ENCODE measurements at regions not wholly inside any gene's neighbourhood (a gene's known extent, or its start where the extent isn't known, plus 50 kb on each side); places are given as distances from the start of the nearest gene placed in this dataset.

DNA sequence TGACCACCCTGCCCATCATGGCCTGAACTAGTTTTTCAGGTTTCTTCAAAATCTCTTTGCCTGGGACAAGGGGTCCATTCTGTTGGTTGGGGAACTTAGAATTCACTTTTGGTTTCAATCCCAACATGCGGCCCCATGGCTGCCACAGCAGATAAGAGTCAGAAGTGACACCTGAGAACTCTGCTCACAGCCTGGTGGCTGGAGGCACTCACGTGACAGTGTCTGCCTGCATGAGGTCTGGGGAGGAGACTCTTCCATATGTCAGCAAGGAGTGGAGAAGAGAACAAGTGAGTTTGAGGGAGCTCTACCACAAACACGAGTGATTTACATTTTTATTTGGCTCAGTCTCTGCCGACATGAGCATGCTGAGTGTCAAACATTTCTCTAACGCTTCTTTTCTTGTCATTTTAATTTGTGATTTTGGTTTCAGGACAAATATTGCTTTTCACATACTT lies 370.4 kb downstream of the TNS3 start:
- Histone ChIP-seq H3K56ac (ENCODE audit: extremely low read depth, insufficient read depth, low read length) (no peak overlapping the region), H4K91ac (ENCODE audit: insufficient read depth, low read depth, low read length) (no peak overlapping the region), H3K23ac (ENCODE audit: low read depth, low read length) (no peak overlapping the region), H3K9me3 (ENCODE audit: control insufficient read depth, insufficient read depth, low read length) (peaks cover 7% of the 10 kb centered on the region), H4K20me1 (ENCODE audit: insufficient read depth, low read length) (no peaks in the 10 kb centered on the region), H3K14ac (replicated peaks; ENCODE audit: low read depth, low read length) (no peak overlapping the region), H4K8ac (ENCODE audit: low read depth in 2 of 2, low read length in 2 of 2) (no peak overlapping the region), H2BK5ac (ENCODE audit: low read depth, low read length, poor library complexity, severe bottlenecking) (no peak overlapping the region), H2AFZ (replicated peaks; ENCODE audit: low read length, poor library complexity) (no peak overlapping the region), H2BK120ac (ENCODE audit: low read depth, low read length) (no peak overlapping the region), H3K9me1 (ENCODE audit: insufficient read depth, low read length) (no peaks in the 10 kb centered on the region), H3K4me3 (ENCODE audit: insufficient read depth, low read depth, low read length) (no peak overlapping the region), H3K4me1 (ENCODE audit: control insufficient read depth, insufficient read depth, low read length) (no peaks in the 10 kb centered on the region), H3K27me3 (ENCODE audit: control insufficient read depth, insufficient read depth, low read length) (peaks cover 58% of the 10 kb centered on the region), H4K5ac (ENCODE audit: low read depth, low read length) (no peak overlapping the region), H2BK20ac (ENCODE audit: low read depth, low read length) (no peak overlapping the region), H3K79me1 (ENCODE audit: low read depth in 1 of 2, low read length in 2 of 2) (no peaks in the 10 kb centered on the region), H3K36me3 (ENCODE audit: control insufficient read depth, insufficient read depth, low read length) (no peaks in the 10 kb centered on the region), H2BK15ac (ENCODE audit: low read depth, low read length) (no peak overlapping the region), H3K27ac (ENCODE audit: insufficient read depth, low read length) (no peak overlapping the region), H3K9ac (ENCODE audit: low read depth, low read length) (no peak overlapping the region), H3K4ac (ENCODE audit: low read depth, low read length) (no peak overlapping the region), H3K4me2 (ENCODE audit: low read depth, low read length) (no peak overlapping the region), H2AK9ac (replicated peaks; ENCODE audit: low read depth, low read length, poor library complexity) (no peak overlapping the region), H3K18ac (ENCODE audit: low read depth, low read length) (no peak overlapping the region), H2AK5ac (ENCODE audit: low read depth, low read length) (no peak overlapping the region)
- TF ChIP-seq SMC3 (IDR thresholded peaks at IDR 0.05; ENCODE audit: low read depth, low read length) (no peak), FOS (IDR thresholded peaks at IDR 0.05; ENCODE audit: low read depth, low read length) (no peak), NFE2L2 (IDR thresholded peaks at IDR 0.05; ENCODE audit: low read depth, low read length) (no peak)
- BruUV-seq (replicated peaks): no TSS peak
- WGBS, 2 experiments (ENCODE audit: extremely low coverage in 2 of 2, insufficient read length in 1 of 2): 40% methylated on average over 1 of the region's 5 CpGs; no CpG with 5 or more reads in 1 of the 2 experiments
- CTCF ChIA-PET: no interaction called here
- in situ Hi-C loops (cut with MboI; ENCODE audit: low sequenced_read_pairs) (no loop called here), dilution Hi-C loops (cut with HindIII; ENCODE audit: low sequenced_read_pairs, unreplicated experiment) (no loop called here), intact Hi-C loops (cut with micrococcal nuclease) (no loop called here)
- no peak for DNase-seq
- POLR2A ChIA-PET (ENCODE audit: unreplicated experiment): no interaction called here
- ATAC-seq (ENCODE audit: low read depth): peak; percentile 35; the same call in 1 of the 2 replicates

All from IMR-90 (cell line).